PC-3 (cell line): ENCODE measurements at regions not wholly inside any gene's neighbourhood (a gene's known extent, or its start where the extent isn't known, plus 50 kb on each side); places are given as distances from the start of the nearest gene placed in this dataset.

ENCODE experiments used
- ATAC-seq: fragments of 200-7000 bp; cut with Tn5 transposase; 2 replicates; pipeline ENCODE4 v1.9.1; 2020; ENCODE audit warnings: mild to moderate bottlenecking, moderate library complexity
- BruUV-seq: library from RNA; stranded (reverse); fragments of 400-500 nt; replicated peaks from 2 replicates; lab custom pipeline; 2021; lab: Mats Ljungman, UMichigan
- CTCF ChIA-PET: fragments of 300-600 bp; sonication (Branson Sonifier 250); formaldehyde crosslinking; loops from one replicate; lab custom pipeline; 2022; ENCODE audit warnings: antibody characterized with exemption; lab: Charles Lee
- POLR2A ChIA-PET: fragments of 300-600 bp; sonication (Branson Sonifier 250); formaldehyde crosslinking; loops from one replicate; lab custom pipeline; 2022; ENCODE audit warnings: antibody characterized with exemption; ENCODE audit not compliant: unreplicated experiment; lab: Charles Lee
- DNase-seq: peaks from one replicate; pipeline ENCODE4 v3.0.0-alpha.2; 2015
- H2AFZ ChIP-seq: fragments of 300-600 bp; sonication (generic); 2 replicates; pipeline ENCODE4 v1.6.0; 2016; ENCODE audit warnings: antibody characterized with exemption, low read length
- H3F3A ChIP-seq: fragments of 300-600 bp; sonication (generic); one replicate; pipeline ENCODE4 v1.6.0; 2017; ENCODE audit warnings: antibody characterized with exemption, low read length, control low read depth, mild to moderate bottlenecking; ENCODE audit not compliant: unreplicated experiment
- H3K27ac ChIP-seq: fragments of 300-600 bp; sonication (generic); 2 replicates; pipeline ENCODE4 v1.5.1; 2016; ENCODE audit warnings: mild to moderate bottlenecking, low read length
- H3K27me3 ChIP-seq: fragments of 300-600 bp; sonication (generic); 2 replicates; pipeline ENCODE4 v1.6.1; 2016; ENCODE audit warnings: low read length, mixed read lengths
- H3K36me3 ChIP-seq: fragments of 300-600 bp; sonication (generic); 2 replicates; pipeline ENCODE4 v1.6.1; 2016; ENCODE audit warnings: low read depth, mixed run types, low read length, mixed read lengths
- H3K4me1 ChIP-seq: fragments of 300-600 bp; sonication (generic); 2 replicates; pipeline ENCODE4 v1.5.1; 2016; ENCODE audit warnings: low read length; ENCODE audit not compliant: insufficient read depth
- H3K4me2 ChIP-seq: fragments of 300-600 bp; sonication (generic); 2 replicates; pipeline ENCODE4 v1.6.0; 2016; ENCODE audit warnings: low read length
- H3K4me3 ChIP-seq: fragments of 300-600 bp; sonication (generic); 2 replicates; pipeline ENCODE4 v1.5.1; 2016; ENCODE audit warnings: mild to moderate bottlenecking, low read length, mixed read lengths
- H3K79me2 ChIP-seq: fragments of 300-600 bp; sonication (generic); 2 replicates; pipeline ENCODE4 v1.6.1; 2017; ENCODE audit warnings: low read length, mixed read lengths
- H3K9ac ChIP-seq: fragments of 300-600 bp; sonication (generic); 2 replicates; pipeline ENCODE4 v1.6.0; 2016; ENCODE audit warnings: mild to moderate bottlenecking, low read length
- H3K9me2 ChIP-seq: fragments of 300-600 bp; sonication (generic); replicated peaks from 2 replicates; pipeline ENCODE4 v1.6.1; 2016; ENCODE audit warnings: mixed run types, low read length, mixed read lengths
- H3K9me3 ChIP-seq: fragments of 300-600 bp; sonication (generic); 2 replicates; pipeline ENCODE4 v1.6.1; 2016; ENCODE audit warnings: low read length, mixed read lengths
- H4K20me1 ChIP-seq: fragments of 300-600 bp; sonication (generic); 2 replicates; pipeline ENCODE4 v1.6.1; 2016; ENCODE audit warnings: low read length, mixed read lengths
- CTCF ChIP-seq: fragments of 300-600 bp; sonication (generic); conservative IDR thresholded peaks from 2 replicates; pipeline ENCODE4 v1.5.1; 2017; ENCODE audit warnings: antibody characterized with exemption, low read depth, mild to moderate bottlenecking, low read length
- EZH2 ChIP-seq: fragments of 300-600 bp; sonication (generic); IDR thresholded peaks from one replicate; pipeline ENCODE4 v1.6.1; 2017; ENCODE audit warnings: antibody characterized with exemption, mild to moderate bottlenecking, low read length; ENCODE audit not compliant: unreplicated experiment
- EZH2phosphoT487 ChIP-seq: fragments of 300-600 bp; sonication (generic); IDR thresholded peaks from 2 replicates; pipeline ENCODE4 v1.6.1; 2018; ENCODE audit warnings: mild to moderate bottlenecking, antibody characterized with exemption, low read length, borderline replicate concordance
- intact Hi-C: fragments of 100-400 bp; cut with micrococcal nuclease; formaldehyde crosslinking; loops from 2 replicates; pipeline ENCODE4 v1.9.0; 2023

- Histone ChIP-seq H3K27ac (no peak overlapping the region), H3K9me2 (no peaks in the 10 kb centered on the region), H3K9ac (no peak overlapping the region), H3F3A (no peaks in the 10 kb centered on the region), H3K4me1 (no peaks in the 10 kb centered on the region), H3K4me2 (no peak overlapping the region), H3K4me3 (no peak overlapping the region), H3K27me3 (no peaks in the 10 kb centered on the region), H3K9me3 (no peaks in the 10 kb centered on the region), H3K79me2 (no peaks in the 10 kb centered on the region), H4K20me1 (no peaks in the 10 kb centered on the region), H3K36me3 (no peaks in the 10 kb centered on the region), H2AFZ (no peak overlapping the region)
- BruUV-seq: no TSS peak
- CTCF ChIA-PET: no interaction called here
- intact Hi-C loops: no loop called here
- TF ChIP-seq EZH2phosphoT487 (no peak), EZH2 (no peak), CTCF (no peak)
- ATAC-seq (no peak), DNase-seq (no peak)
- POLR2A ChIA-PET: no interaction called here
These were observed 99.7 kb upstream of the HAO2 start for GRCh38 chr1:119268879-119269278.

- Histone ChIP-seq H3K4me1 (peaks cover 17% of the 10 kb centered on the region), H2AFZ (no peak overlapping the region), H3K79me2 (no peaks in the 10 kb centered on the region), H3K27ac (no peak overlapping the region), H3K27me3 (no peaks in the 10 kb centered on the region), H3K4me3 (no peak overlapping the region), H3K9ac (no peak overlapping the region), H3K4me2 (no peak overlapping the region), H3K9me3 (no peaks in the 10 kb centered on the region), H3K36me3 (no peaks in the 10 kb centered on the region), H3F3A (no peaks in the 10 kb centered on the region), H4K20me1 (no peaks in the 10 kb centered on the region), H3K9me2 (no peaks in the 10 kb centered on the region)
- peak; percentile 94 for TF ChIP-seq CTCF
- no peak for TF ChIP-seq EZH2
- ChIA-PET CTCF (interaction anchor here (0.6 to 1.6 kb wide), 4 partner anchors 92 to 413 kb away, joined by 3 to 10 read pairs (median 7); partner anchors contain the start of gene WARS2), POLR2A (no interaction called here)
- peak; percentile 78 for DNase-seq
- no TSS peak for BruUV-seq
- ATAC-seq: peak; percentile 35; the same call in 1 of the 2 replicates
- intact Hi-C loops: loop anchor here (5.0 to 10.0 kb wide), 6 partner anchors 51 to 1201 kb away; no protein-coding TSS in a partner anchor
These were observed 93.1 kb upstream of the HAO2 start for GRCh38 chr1:119275145-119276134.

GRCh38 chr1:119276558-119276957 lies 92.0 kb upstream of the HAO2 start:
- H3K9me3 ChIP-seq: no peaks in the 10 kb centered on the region
- intact Hi-C loops: loop anchor here (5.0 to 10.0 kb wide), 6 partner anchors 52 to 1202 kb away; no protein-coding TSS in a partner anchor
- no peaks in the 10 kb centered on the region for H3F3A ChIP-seq
- ATAC-seq: peak; percentile 45; the same call in 1 of the 2 replicates
- H3K27ac ChIP-seq: no peak overlapping the region
- ChIA-PET POLR2A (no interaction called here), CTCF (interaction anchor here (0.9 to 1.6 kb wide), 2 partner anchors 136 to 1053 kb away, joined by 3 to 10 read pairs; partner anchors contain the start of gene WARS2)
- H3K79me2 ChIP-seq: no peaks in the 10 kb centered on the region
- TF ChIP-seq CTCF (peak; percentile 62), EZH2phosphoT487 (no peak)
- no peaks in the 10 kb centered on the region for H4K20me1 ChIP-seq
- no peak overlapping the region for H3K9ac ChIP-seq
- no peaks in the 10 kb centered on the region for H3K9me2 ChIP-seq
- H3K4me3 ChIP-seq: no peak overlapping the region
- H3K4me1 ChIP-seq: peaks cover 17% of the 10 kb centered on the region
- BruUV-seq: no TSS peak
- DNase-seq: peak; percentile 55
- H3K4me2 ChIP-seq: no peak overlapping the region
- H2AFZ ChIP-seq: no peak overlapping the region
- H3K27me3 ChIP-seq: no peaks in the 10 kb centered on the region
- H3K36me3 ChIP-seq: no peaks in the 10 kb centered on the region
